ENCODE measurements at regions not wholly inside any gene's neighbourhood (a gene's known extent, or its start where the extent isn't known, plus 50 kb on each side); places are given as distances from the start of the nearest gene placed in this dataset.

GRCh38 chr15:70443486-70444273, 319.7 kb downstream of the UACA start:
- Histone ChIP-seq H3K9me3 (ENCODE audit: control insufficient read depth in 1 of 2, insufficient read depth in 1 of 2, low read depth in 1 of 2, low read length in 2 of 2) (no peaks in the 10 kb centered on the region), H3K36me3 (ENCODE audit: control insufficient read depth in 1 of 2, insufficient read depth in 2 of 2, low read length in 2 of 2) (no peaks in the 10 kb centered on the region), H3K27ac (ENCODE audit: low read depth, low read length) (no peak overlapping the region), H3K79me2 (ENCODE audit: insufficient read depth, low read length) (no peaks in the 10 kb centered on the region), H4K20me1 (ENCODE audit: insufficient read depth) (no peaks in the 10 kb centered on the region), H3K9me2 (ENCODE audit: insufficient read depth) (no peaks in the 10 kb centered on the region), H3K27me3 (ENCODE audit: insufficient read depth, low read length) (peaks cover 26% of the 10 kb centered on the region; the same call in 1 of the 2 replicates), H2AFZ (ENCODE audit: low read depth, low read length, poor library complexity, severe bottlenecking) (no peak overlapping the region), H3K4me3 (replicated peaks in 1 of 2; ENCODE audit: low read depth in 1 of 2, low read length in 2 of 2) (no peak overlapping the region), H3K4me2 (ENCODE audit: low read length) (no peak overlapping the region), H3K9ac (ENCODE audit: low read length) (no peak overlapping the region), H3K4me1 (ENCODE audit: control insufficient read depth in 1 of 2, insufficient read depth in 2 of 2, low read length in 2 of 2) (no peaks in the 10 kb centered on the region)
- intact Hi-C loops (cut with micrococcal nuclease) = no loop called here
- RAD21 ChIA-PET (ENCODE audit: low non-redundant PET in 1 of 2, low total read pairs in 2 of 2, uncharacterized antibody in 2 of 2, unreplicated experiment in 2 of 2) = no interaction called here
- no peak for TF ChIP-seq TCF7L2 (IDR thresholded peaks at IDR 0.05; ENCODE audit: borderline replicate concordance, extremely low read depth, insufficient read depth, insufficient read length)
- TF ChIP-seq CEBPB (IDR thresholded peaks at IDR 0.05; ENCODE audit: low read depth) = no peak
- no peak for TF ChIP-seq ZFX (IDR thresholded peaks at IDR 0.05)
- TF ChIP-seq POLR2A (IDR thresholded peaks at IDR 0.05; ENCODE audit: borderline replicate concordance, extremely low read depth, insufficient read depth, insufficient read length) = no peak
- BruUV-seq (replicated peaks) = no TSS peak
- DNase-seq (ENCODE audit: low read depth, low spot score) (no peak), ATAC-seq (no peak)
- CTCF ChIA-PET = no interaction called here
- POLR2A ChIA-PET = no interaction called here

GRCh38 chr15:70442616-70443321, 320.6 kb downstream of the UACA start:
- Histone ChIP-seq H3K9me3 (ENCODE audit: control insufficient read depth in 1 of 2, insufficient read depth in 1 of 2, low read depth in 1 of 2, low read length in 2 of 2) (no peaks in the 10 kb centered on the region), H3K4me3 (replicated peaks in 1 of 2; ENCODE audit: low read depth in 1 of 2, low read length in 2 of 2) (no peak overlapping the region), H3K9me2 (ENCODE audit: insufficient read depth) (no peaks in the 10 kb centered on the region), H3K4me1 (ENCODE audit: control insufficient read depth in 1 of 2, insufficient read depth in 2 of 2, low read length in 2 of 2) (no peaks in the 10 kb centered on the region), H3K36me3 (ENCODE audit: control insufficient read depth in 1 of 2, insufficient read depth in 2 of 2, low read length in 2 of 2) (no peaks in the 10 kb centered on the region), H4K20me1 (ENCODE audit: insufficient read depth) (no peaks in the 10 kb centered on the region), H3K27me3 (ENCODE audit: insufficient read depth, low read length) (peaks cover 26% of the 10 kb centered on the region; the same call in 1 of the 2 replicates), H2AFZ (ENCODE audit: low read depth, low read length, poor library complexity, severe bottlenecking) (no peak overlapping the region), H3K27ac (ENCODE audit: low read depth, low read length) (no peak overlapping the region), H3K79me2 (ENCODE audit: insufficient read depth, low read length) (no peaks in the 10 kb centered on the region), H3K4me2 (ENCODE audit: low read length) (no peak overlapping the region), H3K9ac (ENCODE audit: low read length) (no peak overlapping the region)
- CTCF ChIA-PET = no interaction called here
- intact Hi-C loops (cut with micrococcal nuclease) = no loop called here
- ATAC-seq = no peak
- POLR2A ChIA-PET = no interaction called here
- no peak for DNase-seq (ENCODE audit: low read depth, low spot score)
- RAD21 ChIA-PET (ENCODE audit: low non-redundant PET in 1 of 2, low total read pairs in 2 of 2, uncharacterized antibody in 2 of 2, unreplicated experiment in 2 of 2) = no interaction called here
- no TSS peak for BruUV-seq (replicated peaks)
- TF ChIP-seq CTCF (IDR thresholded peaks at IDR 0.05 in 2 of 3, conservative IDR thresholded peaks at IDR 0.05 in 1 of 3; ENCODE audit: borderline replicate concordance in 1 of 3, insufficient read depth in 1 of 3, low read depth in 2 of 3, low read length in 2 of 3) (no peak), SRF (IDR thresholded peaks at IDR 0.05; ENCODE audit: low read depth) (no peak), ELF1 (IDR thresholded peaks at IDR 0.05; ENCODE audit: borderline replicate concordance, low read depth) (no peak), EZH2phosphoT487 (IDR thresholded peaks at IDR 0.05; ENCODE audit: borderline replicate concordance) (no peak), POLR2AphosphoS5 (IDR thresholded peaks at IDR 0.05; ENCODE audit: low read depth, low read length) (no peak), CBX3 (IDR thresholded peaks at IDR 0.05; ENCODE audit: low read depth) (no peak), SIN3A (IDR thresholded peaks at IDR 0.05; ENCODE audit: low read depth) (no peak), FOSL1 (IDR thresholded peaks at IDR 0.05; ENCODE audit: low read depth) (no peak), ZFX (IDR thresholded peaks at IDR 0.05) (no peak), ATF3 (IDR thresholded peaks at IDR 0.05) (no peak), YY1 (IDR thresholded peaks at IDR 0.05; ENCODE audit: extremely low read depth, insufficient replicate concordance, low read depth, low read length) (no peak), ZBTB33 (IDR thresholded peaks at IDR 0.05; ENCODE audit: extremely low read depth, insufficient replicate concordance, low read length) (no peak), POLR2A (IDR thresholded peaks at IDR 0.05; ENCODE audit: borderline replicate concordance, extremely low read depth, insufficient read depth, insufficient read length) (no peak)
